GM19455 (cell line): ENCODE measurements at regions not wholly inside any gene's neighbourhood (a gene's known extent, or its start where the extent isn't known, plus 50 kb on each side); places are given as distances from the start of the nearest gene placed in this dataset.
A peak's percentile ranks its signal among the peaks of the same experiment; 100 is the strongest.
"Not testable (repeated sequence)": the region's sequence is repeated elsewhere in the genome, so short reads cannot be mapped to it uniquely, and the experiment has no call there.

Source experiments
- ATAC-seq: cut with Tn5 transposase; IDR thresholded peaks from one replicate; pipeline ENCODE4 v1.9.1; 2021; ENCODE audit not compliant: unreplicated experiment

DNA sequence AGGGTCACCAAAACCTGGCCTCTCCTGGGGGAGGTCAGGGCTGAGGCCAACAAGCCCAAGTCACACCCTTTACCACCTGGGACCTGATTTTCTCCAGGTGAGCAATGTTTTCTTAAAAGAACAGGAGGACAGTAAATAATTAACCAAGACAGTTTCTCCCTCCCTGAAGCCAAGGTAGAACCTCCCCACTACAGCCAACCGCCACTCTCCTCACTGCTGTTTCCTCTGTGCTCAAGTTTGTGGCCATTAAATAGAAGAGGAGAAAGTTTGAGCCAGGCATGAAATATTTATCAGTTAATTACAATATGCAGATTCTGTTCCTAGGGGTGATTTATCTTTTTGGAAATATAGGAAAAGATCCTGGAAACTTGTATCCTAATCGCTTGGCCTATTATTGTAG is 150.6 kb upstream of the ANKRD20A1 start:
- ATAC-seq: not testable (repeated sequence)

- ATAC-seq: not testable (repeated sequence)
These were observed 147.3 kb upstream of the ANKRD20A1 start for GRCh38 chr9:67711429-67711828.

DNA sequence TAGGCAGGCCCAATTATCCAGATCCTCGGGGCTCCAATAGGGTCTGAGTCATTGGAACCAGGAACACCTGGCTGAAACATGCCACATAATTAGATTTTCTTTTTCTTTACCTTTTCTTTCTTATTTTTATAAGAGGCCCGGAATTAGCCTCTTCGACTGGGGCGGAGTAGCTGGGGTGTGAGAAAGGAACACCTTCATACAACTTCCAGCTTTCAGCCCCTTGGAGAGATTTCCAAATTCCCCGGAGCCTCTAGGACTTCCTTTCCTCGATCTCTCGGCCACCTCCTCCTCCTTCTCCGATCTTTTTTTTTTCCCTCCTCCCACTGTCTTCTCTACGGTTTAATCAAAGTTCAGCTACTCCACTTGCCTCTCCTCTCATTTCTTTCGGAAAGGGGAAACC is 146.8 kb upstream of the ANKRD20A1 start:
- not testable (repeated sequence) for ATAC-seq

DNA sequence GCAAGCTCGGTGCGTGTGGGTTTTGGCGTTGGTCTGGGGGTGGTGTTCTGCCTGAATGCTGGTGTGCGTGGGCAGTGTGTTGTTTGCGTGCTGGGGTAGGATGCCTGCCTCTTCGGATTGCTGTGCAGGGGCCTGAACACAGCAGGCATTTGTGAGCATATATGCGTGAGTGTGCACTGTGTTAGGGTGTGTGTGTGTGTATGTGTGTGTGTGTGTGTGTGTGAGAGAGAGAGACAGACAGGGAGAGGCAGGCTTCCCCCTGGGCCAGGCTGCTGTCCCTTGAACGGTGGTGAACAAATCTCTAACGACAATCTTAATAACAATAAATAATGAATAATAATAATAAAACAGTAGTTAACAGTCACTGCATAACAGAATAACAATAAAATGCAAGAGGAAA is 145.8 kb upstream of the ANKRD20A1 start:
- not testable (repeated sequence) for ATAC-seq

DNA sequence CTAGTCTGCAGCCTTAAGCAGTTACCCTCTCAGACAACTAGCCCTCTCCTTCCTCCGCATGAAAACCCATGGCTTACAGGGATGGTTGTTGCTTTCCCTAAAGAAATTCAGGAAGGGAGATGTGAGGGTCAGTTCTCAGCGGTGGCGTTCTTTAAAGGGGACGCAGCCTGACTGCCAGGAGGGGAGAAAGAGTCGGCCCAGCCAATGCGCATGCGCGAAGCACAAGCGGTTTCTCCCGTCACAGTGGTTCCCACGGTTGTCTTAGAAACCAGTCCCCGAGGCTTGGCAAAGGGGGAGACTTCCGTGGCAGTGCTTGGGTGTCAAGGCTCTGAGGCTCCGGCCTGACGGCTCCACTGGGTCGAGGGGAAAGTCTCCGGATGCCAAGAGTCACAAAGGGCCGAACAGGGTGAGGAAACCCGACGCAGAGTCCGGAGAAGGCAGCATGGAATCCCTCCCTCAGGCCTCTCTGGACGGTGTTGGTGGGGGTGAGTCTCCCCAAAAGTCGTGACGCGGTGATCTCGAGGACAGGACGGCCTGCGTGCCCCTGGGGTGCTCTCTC is 140.8 kb upstream of the ANKRD20A1 start:
- not testable (repeated sequence) for ATAC-seq

DNA sequence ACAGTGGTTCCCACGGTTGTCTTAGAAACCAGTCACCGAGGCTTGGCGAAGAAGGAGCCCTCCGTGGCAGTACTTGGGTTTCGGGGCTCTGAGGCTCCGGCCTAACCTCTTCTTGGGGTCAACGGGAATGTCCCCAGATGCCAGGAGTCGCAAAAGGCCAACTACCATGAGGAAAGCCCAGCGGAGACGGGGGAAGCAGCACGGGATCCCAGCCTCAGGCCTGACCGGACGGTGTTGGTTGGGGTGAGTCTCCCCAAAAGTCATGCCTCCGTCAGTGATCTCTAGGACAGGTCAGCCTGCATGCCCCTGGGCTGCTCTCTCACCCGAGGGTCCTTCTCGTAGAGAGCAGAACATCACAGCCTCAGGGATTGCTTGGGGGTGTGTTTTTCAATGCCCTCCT is 138.2 kb upstream of the ANKRD20A1 start:
- ATAC-seq: not testable (repeated sequence)

DNA sequence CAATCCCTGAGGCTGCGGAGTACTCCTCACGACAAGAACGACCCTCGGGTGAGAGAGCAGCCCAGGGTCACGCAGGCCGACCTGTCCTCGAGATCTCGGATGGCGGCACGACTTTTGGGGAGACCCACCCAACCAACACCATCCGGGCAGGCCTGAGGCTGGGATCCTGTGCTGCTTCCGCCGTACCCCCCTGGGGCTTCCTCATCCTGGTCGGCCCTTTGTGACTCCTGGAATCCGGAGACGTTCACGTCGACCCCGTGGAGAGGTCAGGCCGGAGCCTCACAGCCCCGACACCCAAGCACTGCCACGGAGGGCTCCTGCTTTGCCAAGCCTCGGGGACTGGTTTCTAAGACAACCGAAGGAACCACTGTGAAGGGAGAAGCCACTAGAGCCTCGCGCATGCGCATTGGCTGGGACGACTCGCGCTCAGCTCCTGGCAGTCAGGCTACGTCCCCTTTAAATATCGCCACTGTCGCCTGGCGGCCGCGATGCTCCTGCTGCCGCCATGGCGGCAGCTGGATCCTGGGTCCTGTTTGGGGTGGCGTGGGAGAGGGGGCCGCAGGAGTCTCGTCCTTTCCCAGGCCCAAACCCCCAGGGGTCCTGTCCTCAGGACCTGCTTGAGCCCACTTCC is 136.2 kb upstream of the ANKRD20A1 start:
- ATAC-seq: peak; percentile 78

DNA sequence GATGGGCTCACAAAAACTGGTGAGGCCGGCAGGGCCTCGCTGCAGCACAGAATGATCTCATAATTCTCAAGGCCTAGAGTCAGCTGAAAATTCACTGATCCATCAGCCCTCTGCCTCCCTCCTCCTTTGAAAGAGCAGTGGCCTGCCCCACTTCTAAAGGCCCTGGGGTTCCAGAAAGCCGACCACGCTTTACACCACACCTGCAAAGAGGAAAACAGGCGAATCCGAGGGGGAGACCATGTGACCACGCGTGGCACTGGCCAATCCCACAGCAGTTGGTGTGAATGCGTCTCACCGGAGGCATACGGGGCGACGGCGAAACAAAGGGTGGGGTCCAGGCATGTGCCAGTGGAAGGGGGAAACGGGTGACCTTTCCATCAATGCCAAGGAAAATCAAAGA is 135.5 kb upstream of the ANKRD20A1 start:
- not testable (repeated sequence) for ATAC-seq

DNA sequence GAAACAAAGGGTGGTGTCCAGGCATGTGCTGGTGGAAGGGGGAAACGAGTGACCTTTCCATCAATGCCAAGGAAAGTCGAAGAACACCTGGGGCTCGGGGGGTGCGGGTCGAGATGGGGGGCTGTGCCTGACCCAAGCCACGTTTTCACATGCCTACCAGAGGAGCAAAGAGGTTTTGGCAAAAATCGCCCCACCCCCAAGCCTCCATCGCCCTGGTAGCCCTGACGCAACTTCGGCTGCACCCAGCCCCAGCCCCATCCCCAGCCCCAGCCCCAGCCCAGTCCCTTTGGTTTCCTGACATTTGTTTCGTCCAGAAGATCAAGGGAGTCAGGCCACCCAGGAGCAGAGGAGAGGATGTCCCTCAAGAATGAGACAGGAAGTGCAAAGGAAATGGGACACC is 133.8 kb upstream of the ANKRD20A1 start:
- not testable (repeated sequence) for ATAC-seq

GRCh38 chr9:67726213-67726988 is 132.3 kb upstream of the ANKRD20A1 start:
- ATAC-seq: peak; percentile 66

DNA sequence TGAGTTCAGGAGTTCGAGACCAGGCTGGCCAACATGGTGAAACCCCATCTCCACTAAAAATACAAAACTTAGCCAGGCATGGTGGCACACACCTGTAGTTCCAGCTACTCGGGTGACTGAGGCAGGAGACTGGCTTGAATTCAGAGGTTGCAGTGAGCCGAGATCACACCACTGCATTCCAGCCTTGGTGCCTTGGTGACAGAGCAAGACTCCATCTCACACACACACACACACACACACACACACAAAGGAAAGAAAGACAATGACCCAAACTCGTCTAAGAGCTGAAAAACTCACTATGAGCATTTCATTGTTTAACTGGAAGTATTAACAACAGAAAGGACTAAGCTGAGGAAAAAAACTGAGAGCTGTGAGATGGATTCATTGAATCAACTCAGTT is 95.6 kb upstream of the ANKRD20A1 start:
- not testable (repeated sequence) for ATAC-seq

- not testable (repeated sequence) for ATAC-seq
These were observed 86.9 kb upstream of the ANKRD20A1 start for GRCh38 chr9:67771807-67772206.

DNA sequence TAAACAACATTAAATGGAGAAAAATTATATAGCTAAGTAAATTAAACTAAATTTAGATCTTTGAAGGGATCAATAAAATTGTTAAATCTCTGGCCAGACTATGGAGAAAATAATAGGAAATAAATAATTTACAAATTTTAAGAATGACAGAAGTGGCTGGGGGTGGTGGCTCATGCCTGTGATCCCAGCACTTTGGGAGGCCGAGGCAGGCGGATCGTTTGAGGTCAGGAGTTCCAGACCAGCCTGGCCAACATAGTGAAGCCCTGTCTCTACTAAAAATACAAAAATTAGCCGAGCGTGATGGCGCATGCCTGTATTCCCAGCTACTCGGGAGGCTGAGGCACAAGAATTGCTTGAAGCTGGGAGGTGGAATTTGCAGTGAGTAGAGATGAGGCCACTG is 58.6 kb upstream of the ANKRD20A1 start:
- ATAC-seq: not testable (repeated sequence)
